Cardiac muscle cell (in vitro differentiated cells and primary cell): ENCODE measurements at regions not wholly inside any gene's neighbourhood (a gene's known extent, or its start where the extent isn't known, plus 50 kb on each side); places are given as distances from the start of the nearest gene placed in this dataset.

Experiments
- DNase-seq, 2 donors: peaks; one replicate each; pipeline versions ENCODE4 v3.0.0 to v3.0.0-alpha.2; 2010 to 2017; ENCODE audit warnings: low read depth in 1 of 2, low spot score in 1 of 2
- H3K27ac ChIP-seq: fragments of 200-600 bp; sonication (generic); 2 replicates; pipeline ENCODE4 v1.5.1; 2016
- H3K27me3 ChIP-seq: fragments of 200-600 bp; sonication (generic); 2 replicates; pipeline ENCODE4 v1.6.0; 2016; ENCODE audit warnings: control low read depth
- H3K36me3 ChIP-seq: fragments of 200-600 bp; sonication (generic); 2 replicates; pipeline ENCODE4 v1.5.1; 2016; ENCODE audit warnings: control low read depth
- H3K4me1 ChIP-seq: fragments of 200-600 bp; sonication (generic); 2 replicates; pipeline ENCODE4 v1.8.1; 2017; ENCODE audit warnings: low read depth, mild to moderate bottlenecking, mixed run types
- H3K4me3 ChIP-seq: fragments of 200-600 bp; sonication (generic); 2 replicates; pipeline ENCODE4 v1.5.1; 2016; ENCODE audit warnings: mild to moderate bottlenecking
- H3K9me3 ChIP-seq: fragments of 200-600 bp; sonication (generic); 2 replicates; pipeline ENCODE4 v1.5.1; 2017; ENCODE audit warnings: low read depth, mild to moderate bottlenecking, control low read depth
- CTCF ChIP-seq: IDR thresholded peaks from 2 replicates; pipeline ENCODE4 v1.5.1; 2012; ENCODE audit warnings: low read depth, mild to moderate bottlenecking, low read length

GRCh38 chr15:70356062-70356860 lies 258.5 kb upstream of the TLE3 start:
- peaks cover 73% of the 10 kb centered on the region for H3K27me3 ChIP-seq
- no peaks in the 10 kb centered on the region for H3K9me3 ChIP-seq
- TF ChIP-seq CTCF = no peak
- H3K27ac ChIP-seq = no peak overlapping the region
- no peak overlapping the region for H3K4me3 ChIP-seq
- DNase-seq = no peak
- no peaks in the 10 kb centered on the region for H3K4me1 ChIP-seq
- no peaks in the 10 kb centered on the region for H3K36me3 ChIP-seq

- DNase-seq = no peak
Observed at GRCh38 chr15:70355275-70355795, 257.6 kb upstream of the TLE3 start.

GRCh38 chr15:70354346-70354905 lies 256.7 kb upstream of the TLE3 start:
- Histone ChIP-seq H3K27me3 (peaks cover 65% of the 10 kb centered on the region), H3K27ac (no peak overlapping the region), H3K4me3 (no peak overlapping the region), H3K36me3 (no peaks in the 10 kb centered on the region), H3K9me3 (no peaks in the 10 kb centered on the region), H3K4me1 (no peaks in the 10 kb centered on the region)
- no peak for TF ChIP-seq CTCF
- DNase-seq = no peak

More at GRCh38 chr15:70355275-70355795, 257.6 kb upstream of the TLE3 start:
- H3K4me3 ChIP-seq = no peak overlapping the region
- H3K27me3 ChIP-seq = peaks cover 69% of the 10 kb centered on the region
- H3K4me1 ChIP-seq = no peaks in the 10 kb centered on the region
- H3K9me3 ChIP-seq = no peaks in the 10 kb centered on the region
- no peak overlapping the region for H3K27ac ChIP-seq
- no peaks in the 10 kb centered on the region for H3K36me3 ChIP-seq
- TF ChIP-seq CTCF = peak; percentile 24

GRCh38 chr15:70353606-70354345 lies 256.1 kb upstream of the TLE3 start:
- Histone ChIP-seq H3K4me3 (no peak overlapping the region), H3K9me3 (no peaks in the 10 kb centered on the region), H3K36me3 (no peaks in the 10 kb centered on the region), H3K27ac (no peak overlapping the region), H3K4me1 (no peaks in the 10 kb centered on the region), H3K27me3 (peaks cover 61% of the 10 kb centered on the region)
- no peak for DNase-seq
- no peak for TF ChIP-seq CTCF

- Histone ChIP-seq H3K27me3 (peaks cover 48% of the 10 kb centered on the region), H3K27ac (no peak overlapping the region), H3K4me1 (no peaks in the 10 kb centered on the region), H3K36me3 (no peaks in the 10 kb centered on the region), H3K9me3 (no peaks in the 10 kb centered on the region), H3K4me3 (no peak overlapping the region)
- no peak for TF ChIP-seq CTCF
- DNase-seq = no peak
Observed at GRCh38 chr15:70351941-70352774, 254.4 kb upstream of the TLE3 start.
